ENCODE measurements at regions not wholly inside any gene's neighbourhood (a gene's known extent, or its start where the extent isn't known, plus 50 kb on each side); places are given as distances from the start of the nearest gene placed in this dataset.

GRCh38 chr3:3635109-3635508, 164.1 kb upstream of the LRRN1 start:
- H3K9me2 ChIP-seq (ENCODE audit: insufficient read depth) = no peaks in the 10 kb centered on the region
- no peaks in the 10 kb centered on the region for H3K79me2 ChIP-seq (ENCODE audit: low read depth)
- CTCF ChIA-PET = no interaction called here
- POLR2A ChIA-PET (ENCODE audit: unreplicated experiment) = no interaction called here
- H3K36me3 ChIP-seq (ENCODE audit: low read depth) = no peaks in the 10 kb centered on the region
- H3K27me3 ChIP-seq (ENCODE audit: insufficient read depth, low read depth) = no peaks in the 10 kb centered on the region
- intact Hi-C loops (cut with micrococcal nuclease; ENCODE audit: unreplicated experiment) = no loop called here
- BruUV-seq (replicated peaks) = no TSS peak
- no peak overlapping the region for H3K4me2 ChIP-seq
- H3K4me1 ChIP-seq (replicated peaks; ENCODE audit: insufficient read depth) = no peaks in the 10 kb centered on the region
- no peak for DNase-seq
- H4K20me1 ChIP-seq (ENCODE audit: insufficient read depth) = no peaks in the 10 kb centered on the region
- H3F3A ChIP-seq (ENCODE audit: insufficient read depth, low read depth) = no peaks in the 10 kb centered on the region
- H2AFZ ChIP-seq = no peak overlapping the region
- H3K27ac ChIP-seq = no peak overlapping the region
- H3K9me3 ChIP-seq (ENCODE audit: insufficient read depth, low read depth) = no peaks in the 10 kb centered on the region
- no peak for TF ChIP-seq EZH2 (IDR thresholded peaks at IDR 0.05; ENCODE audit: low read depth)
- TF ChIP-seq, protein P1, sequence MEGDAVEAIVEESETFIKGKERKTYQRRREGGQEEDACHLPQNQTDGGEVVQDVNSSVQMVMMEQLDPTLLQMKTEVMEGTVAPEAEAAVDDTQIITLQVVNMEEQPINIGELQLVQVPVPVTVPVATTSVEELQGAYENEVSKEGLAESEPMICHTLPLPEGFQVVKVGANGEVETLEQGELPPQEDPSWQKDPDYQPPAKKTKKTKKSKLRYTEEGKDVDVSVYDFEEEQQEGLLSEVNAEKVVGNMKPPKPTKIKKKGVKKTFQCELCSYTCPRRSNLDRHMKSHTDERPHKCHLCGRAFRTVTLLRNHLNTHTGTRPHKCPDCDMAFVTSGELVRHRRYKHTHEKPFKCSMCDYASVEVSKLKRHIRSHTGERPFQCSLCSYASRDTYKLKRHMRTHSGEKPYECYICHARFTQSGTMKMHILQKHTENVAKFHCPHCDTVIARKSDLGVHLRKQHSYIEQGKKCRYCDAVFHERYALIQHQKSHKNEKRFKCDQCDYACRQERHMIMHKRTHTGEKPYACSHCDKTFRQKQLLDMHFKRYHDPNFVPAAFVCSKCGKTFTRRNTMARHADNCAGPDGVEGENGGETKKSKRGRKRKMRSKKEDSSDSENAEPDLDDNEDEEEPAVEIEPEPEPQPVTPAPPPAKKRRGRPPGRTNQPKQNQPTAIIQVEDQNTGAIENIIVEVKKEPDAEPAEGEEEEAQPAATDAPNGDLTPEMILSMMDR (conservative IDR thresholded peaks at IDR 0.05) = no peak
- H3K4me3 ChIP-seq = no peak overlapping the region

GRCh38 chr3:3634326-3634725, 164.9 kb upstream of the LRRN1 start:
- no peak overlapping the region for H3K4me2 ChIP-seq
- H3K9me2 ChIP-seq (ENCODE audit: insufficient read depth) = no peaks in the 10 kb centered on the region
- no peaks in the 10 kb centered on the region for H3K36me3 ChIP-seq (ENCODE audit: low read depth)
- H2AFZ ChIP-seq = no peak overlapping the region
- no TSS peak for BruUV-seq (replicated peaks)
- no peaks in the 10 kb centered on the region for H3F3A ChIP-seq (ENCODE audit: insufficient read depth, low read depth)
- TF ChIP-seq, protein P1 (conservative IDR thresholded peaks at IDR 0.05) = no peak
- no peak for TF ChIP-seq EZH2 (IDR thresholded peaks at IDR 0.05; ENCODE audit: low read depth)
- CTCF ChIA-PET = no interaction called here
- no peak overlapping the region for H3K4me3 ChIP-seq
- no peaks in the 10 kb centered on the region for H3K4me1 ChIP-seq (replicated peaks; ENCODE audit: insufficient read depth)
- POLR2A ChIA-PET (ENCODE audit: unreplicated experiment) = no interaction called here
- intact Hi-C loops (cut with micrococcal nuclease; ENCODE audit: unreplicated experiment) = no loop called here
- no peaks in the 10 kb centered on the region for H3K27me3 ChIP-seq (ENCODE audit: insufficient read depth, low read depth)
- H4K20me1 ChIP-seq (ENCODE audit: insufficient read depth) = no peaks in the 10 kb centered on the region
- H3K79me2 ChIP-seq (ENCODE audit: low read depth) = no peaks in the 10 kb centered on the region
- no peak overlapping the region for H3K27ac ChIP-seq
- DNase-seq = no peak
- H3K9me3 ChIP-seq (ENCODE audit: insufficient read depth, low read depth) = no peaks in the 10 kb centered on the region

DNA sequence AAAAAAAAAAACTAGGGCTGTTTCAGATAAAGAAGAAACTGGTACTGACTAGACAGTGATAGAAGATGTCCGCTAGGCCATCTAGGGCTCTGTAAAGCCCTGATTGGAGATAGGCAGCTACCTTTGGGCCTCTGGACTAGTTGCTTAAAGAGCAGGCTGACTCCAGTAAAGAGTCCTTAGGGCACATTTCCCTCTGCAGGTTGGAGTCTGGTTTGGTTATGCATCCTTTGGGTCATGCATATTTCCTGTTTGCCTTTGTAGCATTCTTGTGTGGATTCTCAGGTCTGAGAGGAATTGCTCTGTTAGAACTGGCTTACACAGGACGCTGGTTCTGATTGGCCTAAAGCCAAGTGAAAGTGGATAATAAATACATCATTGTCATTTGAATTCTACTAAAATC, 165.5 kb upstream of the LRRN1 start:
- CTCF ChIA-PET = no interaction called here
- no peaks in the 10 kb centered on the region for H3K36me3 ChIP-seq (ENCODE audit: low read depth)
- no peak overlapping the region for H2AFZ ChIP-seq
- intact Hi-C loops (cut with micrococcal nuclease; ENCODE audit: unreplicated experiment) = no loop called here
- H3F3A ChIP-seq (ENCODE audit: insufficient read depth, low read depth) = no peaks in the 10 kb centered on the region
- H4K20me1 ChIP-seq (ENCODE audit: insufficient read depth) = no peaks in the 10 kb centered on the region
- no peak for DNase-seq
- no TSS peak for BruUV-seq (replicated peaks)
- POLR2A ChIA-PET (ENCODE audit: unreplicated experiment) = no interaction called here
- H3K4me3 ChIP-seq = no peak overlapping the region
- H3K27ac ChIP-seq = no peak overlapping the region
- no peak for TF ChIP-seq EZH2 (IDR thresholded peaks at IDR 0.05; ENCODE audit: low read depth)
- TF ChIP-seq, protein P1 (conservative IDR thresholded peaks at IDR 0.05) = no peak
- H3K79me2 ChIP-seq (ENCODE audit: low read depth) = no peaks in the 10 kb centered on the region
- no peaks in the 10 kb centered on the region for H3K4me1 ChIP-seq (replicated peaks; ENCODE audit: insufficient read depth)
- H3K9me2 ChIP-seq (ENCODE audit: insufficient read depth) = no peaks in the 10 kb centered on the region
- H3K4me2 ChIP-seq = no peak overlapping the region
- no peaks in the 10 kb centered on the region for H3K27me3 ChIP-seq (ENCODE audit: insufficient read depth, low read depth)
- H3K9me3 ChIP-seq (ENCODE audit: insufficient read depth, low read depth) = no peaks in the 10 kb centered on the region

All from PC-9 (cell line).